Gastrocnemius medialis (tissue), 4 donors: ENCODE measurements at regions not wholly inside any gene's neighbourhood (a gene's known extent, or its start where the extent isn't known, plus 50 kb on each side); places are given as distances from the start of the nearest gene placed in this dataset.

Source experiments
- POLR2A ChIP-seq, 2 donors: fragments of 450-650 bp; IDR thresholded peaks; one replicate each; pipeline ENCODE4 v1.6.1; 2017; ENCODE audit warnings: antibody characterized with exemption in 2 of 2, mild to moderate bottlenecking in 2 of 2, moderate library complexity in 2 of 2
- TF ChIP-seq, protein P1 (sequence below), 5 experiments: fragments of 450-650 bp in 3 of 5; fragments of 200-600 bp in 2 of 5; sonication (generic) in 2 of 5; IDR thresholded peaks in 4 of 5; conservative IDR thresholded peaks in 1 of 5; 1 replicate in 4 of 5; 2 replicates in 1 of 5; pipeline ENCODE4 v1.5.1; 2016 to 2019; ENCODE audit warnings: antibody characterized with exemption in 5 of 5, mild to moderate bottlenecking in 3 of 5, moderate library complexity in 3 of 5

DNA sequence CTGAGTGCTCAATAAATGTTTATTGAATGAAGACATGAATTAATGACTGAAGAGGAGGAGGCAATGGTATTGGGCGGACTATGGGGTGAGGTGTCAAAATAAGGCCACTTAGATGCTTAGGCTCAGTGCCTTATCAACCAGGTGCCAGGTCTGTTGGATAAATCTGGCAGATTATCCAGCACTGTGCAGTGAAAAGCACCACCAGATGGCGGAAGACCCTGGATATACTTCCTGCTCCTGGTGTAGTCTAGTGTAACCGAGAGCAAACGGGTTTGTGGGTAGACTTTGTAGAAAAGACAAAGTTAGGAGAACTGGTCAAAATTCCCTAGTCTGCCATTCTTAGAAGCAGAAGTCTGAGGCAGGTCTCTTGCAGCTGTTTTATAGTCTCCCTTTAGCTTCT lies 306.3 kb downstream of the ATP23 start:
- TF ChIP-seq, protein P1, sequence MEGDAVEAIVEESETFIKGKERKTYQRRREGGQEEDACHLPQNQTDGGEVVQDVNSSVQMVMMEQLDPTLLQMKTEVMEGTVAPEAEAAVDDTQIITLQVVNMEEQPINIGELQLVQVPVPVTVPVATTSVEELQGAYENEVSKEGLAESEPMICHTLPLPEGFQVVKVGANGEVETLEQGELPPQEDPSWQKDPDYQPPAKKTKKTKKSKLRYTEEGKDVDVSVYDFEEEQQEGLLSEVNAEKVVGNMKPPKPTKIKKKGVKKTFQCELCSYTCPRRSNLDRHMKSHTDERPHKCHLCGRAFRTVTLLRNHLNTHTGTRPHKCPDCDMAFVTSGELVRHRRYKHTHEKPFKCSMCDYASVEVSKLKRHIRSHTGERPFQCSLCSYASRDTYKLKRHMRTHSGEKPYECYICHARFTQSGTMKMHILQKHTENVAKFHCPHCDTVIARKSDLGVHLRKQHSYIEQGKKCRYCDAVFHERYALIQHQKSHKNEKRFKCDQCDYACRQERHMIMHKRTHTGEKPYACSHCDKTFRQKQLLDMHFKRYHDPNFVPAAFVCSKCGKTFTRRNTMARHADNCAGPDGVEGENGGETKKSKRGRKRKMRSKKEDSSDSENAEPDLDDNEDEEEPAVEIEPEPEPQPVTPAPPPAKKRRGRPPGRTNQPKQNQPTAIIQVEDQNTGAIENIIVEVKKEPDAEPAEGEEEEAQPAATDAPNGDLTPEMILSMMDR (IDR thresholded peaks at IDR 0.05 in 4 of 5, conservative IDR thresholded peaks at IDR 0.05 in 1 of 5): no peak
- TF ChIP-seq POLR2A (IDR thresholded peaks at IDR 0.05): no peak
